ENCODE measurements at regions not wholly inside any gene's neighbourhood (a gene's known extent, or its start where the extent isn't known, plus 50 kb on each side); places are given as distances from the start of the nearest gene placed in this dataset.

DNA sequence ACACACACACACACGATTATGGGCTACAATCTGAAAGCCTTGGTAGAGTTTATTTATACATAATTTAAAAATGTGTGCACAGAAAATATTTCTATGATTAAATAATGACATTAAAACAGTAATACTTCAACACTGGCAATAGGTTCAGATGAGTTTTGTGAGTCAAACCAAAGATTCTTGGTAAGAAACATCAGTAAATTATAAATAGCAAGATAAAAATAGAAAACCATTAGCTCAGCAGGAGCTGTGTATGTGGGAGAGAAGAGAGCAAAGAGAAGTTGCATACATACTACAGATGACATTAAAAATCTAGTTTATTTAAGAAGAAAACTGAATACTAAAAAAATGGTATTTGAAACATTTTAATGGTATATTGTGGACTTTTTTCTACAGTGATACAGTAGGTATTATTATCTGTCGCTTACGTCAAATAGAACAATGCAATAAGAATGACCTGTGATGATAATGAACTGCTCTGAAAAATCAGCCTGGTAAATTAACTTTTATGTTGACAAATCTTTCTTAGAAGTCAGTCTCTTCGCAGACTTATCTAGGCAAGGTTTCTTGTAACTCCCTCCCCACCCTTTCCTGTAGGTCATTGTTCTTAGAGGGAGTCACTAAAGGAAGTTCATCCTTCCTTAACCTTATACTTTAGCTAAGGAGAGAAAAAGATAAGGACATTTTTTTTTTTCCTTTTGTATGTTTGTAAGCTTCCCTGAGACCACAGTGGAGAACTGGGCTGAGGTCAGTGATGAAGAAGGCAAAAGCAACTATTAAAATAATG is 149.3 kb downstream of the GJA1 start:
- intact Hi-C loops (cut with micrococcal nuclease): no loop called here
- no peaks in the 10 kb centered on the region for H3K4me1 Mint-ChIP-seq
- H3K36me3 Mint-ChIP-seq: no peaks in the 10 kb centered on the region
- H3K4me3 Mint-ChIP-seq: no peak overlapping the region
- no peaks in the 10 kb centered on the region for H3K27me3 ChIP-seq (ENCODE audit: insufficient read depth, low read length)
- H3K36me3 ChIP-seq (ENCODE audit: insufficient read depth, low read length): no peaks in the 10 kb centered on the region
- ChIA-PET POLR2A (ENCODE audit: partially characterized antibody) (no interaction called here), CTCF (ENCODE audit: partially characterized antibody) (no interaction called here)
- no peak overlapping the region for H3K27ac Mint-ChIP-seq
- H3K4me3 ChIP-seq (ENCODE audit: low read length in 2 of 2): no peak overlapping the region
- no peak for DNase-seq
- H3K27ac ChIP-seq (ENCODE audit: low read depth, low read length): no peak overlapping the region
- H3K4me1 ChIP-seq (ENCODE audit: insufficient read depth, low read length): no peaks in the 10 kb centered on the region
- H3K27me3 Mint-ChIP-seq: no peaks in the 10 kb centered on the region
- H3K9me3 Mint-ChIP-seq: peaks cover 0 to 2% (median 0%) of the 10 kb centered on the region in 8 donors
- no peaks in the 10 kb centered on the region for H3K9me3 ChIP-seq (ENCODE audit: control insufficient read depth in 1 of 2, low read length in 2 of 2)

GRCh38 chr6:121590438-121590837 is 155.0 kb downstream of the GJA1 start:
- H3K27ac ChIP-seq (ENCODE audit: low read depth, low read length): no peak overlapping the region
- Mint-ChIP-seq H3K4me1 (no peaks in the 10 kb centered on the region), H3K36me3 (no peaks in the 10 kb centered on the region), H3K9me3 (peaks cover 0 to 3% (median 0%) of the 10 kb centered on the region in 8 donors), H3K27ac (no peak overlapping the region), H3K27me3 (peaks cover 0 to 2% of the 10 kb centered on the region in 2 donors), H3K4me3 (no peak overlapping the region)
- ChIA-PET POLR2A (ENCODE audit: partially characterized antibody) (no interaction called here), CTCF (ENCODE audit: partially characterized antibody) (interaction anchor here (1.7 kb wide), 1 partner anchor 10 kb away, joined by 4 read pairs; no protein-coding TSS in a partner anchor)
- DNase-seq: no peak
- intact Hi-C loops (cut with micrococcal nuclease): no loop called here
- H3K4me1 ChIP-seq (ENCODE audit: insufficient read depth, low read length): no peaks in the 10 kb centered on the region
- no peak overlapping the region for H3K4me3 ChIP-seq (ENCODE audit: low read length in 2 of 2)
- H3K27me3 ChIP-seq (ENCODE audit: insufficient read depth, low read length): no peaks in the 10 kb centered on the region
- no peaks in the 10 kb centered on the region for H3K9me3 ChIP-seq (ENCODE audit: control insufficient read depth in 1 of 2, low read length in 2 of 2)
- H3K36me3 ChIP-seq (ENCODE audit: insufficient read depth, low read length): no peaks in the 10 kb centered on the region

GRCh38 chr6:121590916-121591315 is 155.5 kb downstream of the GJA1 start:
- no peak overlapping the region for H3K27ac Mint-ChIP-seq
- Histone ChIP-seq H3K27ac (ENCODE audit: low read depth, low read length) (no peak overlapping the region), H3K4me1 (ENCODE audit: insufficient read depth, low read length) (no peaks in the 10 kb centered on the region), H3K27me3 (ENCODE audit: insufficient read depth, low read length) (no peaks in the 10 kb centered on the region), H3K9me3 (ENCODE audit: control insufficient read depth in 1 of 2, low read length in 2 of 2) (no peaks in the 10 kb centered on the region), H3K36me3 (ENCODE audit: insufficient read depth, low read length) (no peaks in the 10 kb centered on the region), H3K4me3 (ENCODE audit: low read length in 2 of 2) (no peak overlapping the region)
- H3K9me3 Mint-ChIP-seq: peaks cover 0 to 3% (median 0%) of the 10 kb centered on the region in 8 donors
- ChIA-PET CTCF (ENCODE audit: partially characterized antibody) (no interaction called here), POLR2A (ENCODE audit: partially characterized antibody) (no interaction called here)
- H3K4me1 Mint-ChIP-seq: no peaks in the 10 kb centered on the region
- H3K4me3 Mint-ChIP-seq: no peak overlapping the region
- intact Hi-C loops (cut with micrococcal nuclease): no loop called here
- peaks cover 0 to 2% of the 10 kb centered on the region in 2 donors for H3K27me3 Mint-ChIP-seq
- DNase-seq: no peak
- H3K36me3 Mint-ChIP-seq: no peaks in the 10 kb centered on the region

DNA sequence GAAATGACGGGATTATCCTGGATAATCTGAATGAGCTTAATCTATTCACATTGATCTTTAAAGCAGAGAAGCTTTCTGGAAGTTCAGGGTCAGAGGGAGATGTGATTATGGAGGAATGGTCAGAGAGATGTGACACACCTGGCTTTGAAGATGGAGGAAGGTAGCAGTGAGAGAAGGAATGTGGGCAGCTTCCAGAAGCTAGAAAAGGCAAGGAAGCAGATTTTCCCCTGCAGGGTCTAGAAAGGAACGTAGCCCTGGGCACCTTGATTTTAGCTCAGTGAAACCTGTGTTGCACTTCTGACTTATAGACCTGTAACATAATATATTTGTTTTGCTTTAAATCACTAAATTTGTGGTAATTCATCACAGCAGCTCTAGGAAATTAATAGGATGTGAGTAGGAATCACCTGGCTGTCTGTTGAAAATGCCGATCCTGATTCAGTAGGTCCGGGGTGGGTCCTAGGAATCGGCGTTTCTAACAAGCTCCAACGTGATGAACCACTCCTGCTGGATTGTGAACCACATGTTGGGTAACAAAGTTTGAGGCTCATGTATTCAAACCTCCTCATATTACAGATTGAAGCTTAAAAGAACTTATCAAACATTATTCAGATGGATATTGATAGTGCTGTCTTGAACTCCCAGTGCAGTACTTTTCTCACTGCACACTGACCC is 157.0 kb downstream of the GJA1 start:
- Histone ChIP-seq H3K4me3 (ENCODE audit: low read length in 2 of 2) (no peak overlapping the region), H3K27me3 (ENCODE audit: insufficient read depth, low read length) (no peaks in the 10 kb centered on the region), H3K27ac (ENCODE audit: low read depth, low read length) (no peak overlapping the region), H3K36me3 (ENCODE audit: insufficient read depth, low read length) (no peaks in the 10 kb centered on the region), H3K4me1 (ENCODE audit: insufficient read depth, low read length) (no peaks in the 10 kb centered on the region), H3K9me3 (ENCODE audit: control insufficient read depth in 1 of 2, low read length in 2 of 2) (no peaks in the 10 kb centered on the region)
- Mint-ChIP-seq H3K27ac (no peak overlapping the region), H3K36me3 (no peaks in the 10 kb centered on the region), H3K9me3 (peaks cover 0 to 3% (median 0%) of the 10 kb centered on the region in 8 donors), H3K27me3 (peaks cover 0 to 2% of the 10 kb centered on the region in 2 donors), H3K4me1 (no peaks in the 10 kb centered on the region), H3K4me3 (no peak overlapping the region)
- no peak for DNase-seq
- intact Hi-C loops (cut with micrococcal nuclease): no loop called here
- ChIA-PET CTCF (ENCODE audit: partially characterized antibody) (no interaction called here), POLR2A (ENCODE audit: partially characterized antibody) (no interaction called here)

- Mint-ChIP-seq H3K36me3 (no peaks in the 10 kb centered on the region), H3K4me3 (no peak overlapping the region), H3K4me1 (no peaks in the 10 kb centered on the region), H3K27ac (no peak overlapping the region), H3K9me3 (peaks cover 0 to 3% (median 0%) of the 10 kb centered on the region in 8 donors), H3K27me3 (peaks cover 0 to 2% of the 10 kb centered on the region in 2 donors)
- H3K27ac ChIP-seq (ENCODE audit: low read depth, low read length): no peak overlapping the region
- no peak overlapping the region for H3K4me3 ChIP-seq (ENCODE audit: low read length in 2 of 2)
- no peaks in the 10 kb centered on the region for H3K36me3 ChIP-seq (ENCODE audit: insufficient read depth, low read length)
- ChIA-PET POLR2A (ENCODE audit: partially characterized antibody) (no interaction called here), CTCF (ENCODE audit: partially characterized antibody) (no interaction called here)
- no peak for DNase-seq
- intact Hi-C loops (cut with micrococcal nuclease): no loop called here
- H3K27me3 ChIP-seq (ENCODE audit: insufficient read depth, low read length): no peaks in the 10 kb centered on the region
- no peaks in the 10 kb centered on the region for H3K4me1 ChIP-seq (ENCODE audit: insufficient read depth, low read length)
- no peaks in the 10 kb centered on the region for H3K9me3 ChIP-seq (ENCODE audit: control insufficient read depth in 1 of 2, low read length in 2 of 2)
These were observed 157.7 kb downstream of the GJA1 start for GRCh38 chr6:121593011-121593641.

GRCh38 chr6:121594053-121594452 is 158.6 kb downstream of the GJA1 start:
- H3K36me3 ChIP-seq (ENCODE audit: insufficient read depth, low read length): no peaks in the 10 kb centered on the region
- no peak overlapping the region for H3K27ac Mint-ChIP-seq
- H3K4me1 ChIP-seq (ENCODE audit: insufficient read depth, low read length): no peaks in the 10 kb centered on the region
- H3K27ac ChIP-seq (ENCODE audit: low read depth, low read length): no peak overlapping the region
- no peak overlapping the region for H3K4me3 Mint-ChIP-seq
- POLR2A ChIA-PET (ENCODE audit: partially characterized antibody): no interaction called here
- H3K9me3 Mint-ChIP-seq: peaks cover 0 to 3% (median 0%) of the 10 kb centered on the region in 8 donors
- H3K36me3 Mint-ChIP-seq: no peaks in the 10 kb centered on the region
- H3K27me3 ChIP-seq (ENCODE audit: insufficient read depth, low read length): no peaks in the 10 kb centered on the region
- CTCF ChIA-PET (ENCODE audit: partially characterized antibody): no interaction called here
- intact Hi-C loops (cut with micrococcal nuclease): no loop called here
- no peak overlapping the region for H3K4me3 ChIP-seq (ENCODE audit: low read length in 2 of 2)
- DNase-seq: no peak
- H3K27me3 Mint-ChIP-seq: peaks cover 0 to 2% of the 10 kb centered on the region in 2 donors
- no peaks in the 10 kb centered on the region for H3K4me1 Mint-ChIP-seq
- H3K9me3 ChIP-seq (ENCODE audit: control insufficient read depth in 1 of 2, low read length in 2 of 2): no peaks in the 10 kb centered on the region

GRCh38 chr6:121595646-121596045 is 160.2 kb downstream of the GJA1 start:
- intact Hi-C loops (cut with micrococcal nuclease): no loop called here
- peaks cover 0 to 2% of the 10 kb centered on the region in 2 donors for H3K27me3 Mint-ChIP-seq
- POLR2A ChIA-PET (ENCODE audit: partially characterized antibody): no interaction called here

More at GRCh38 chr6:121595646-121596045, 160.2 kb downstream of the GJA1 start:
- H3K4me1 ChIP-seq (ENCODE audit: insufficient read depth, low read length): no peaks in the 10 kb centered on the region
- H3K4me3 Mint-ChIP-seq: no peak overlapping the region
- H3K27ac Mint-ChIP-seq: no peak overlapping the region
- H3K4me3 ChIP-seq (ENCODE audit: low read length in 2 of 2): no peak overlapping the region
- H3K36me3 ChIP-seq (ENCODE audit: insufficient read depth, low read length): no peaks in the 10 kb centered on the region
- H3K9me3 Mint-ChIP-seq: peaks cover 0 to 3% (median 0%) of the 10 kb centered on the region in 8 donors
- DNase-seq: no peak
- no peak overlapping the region for H3K27ac ChIP-seq (ENCODE audit: low read depth, low read length)
- no peaks in the 10 kb centered on the region for H3K9me3 ChIP-seq (ENCODE audit: control insufficient read depth in 1 of 2, low read length in 2 of 2)
- no peaks in the 10 kb centered on the region for H3K27me3 ChIP-seq (ENCODE audit: insufficient read depth, low read length)
- no peaks in the 10 kb centered on the region for H3K4me1 Mint-ChIP-seq
- H3K36me3 Mint-ChIP-seq: no peaks in the 10 kb centered on the region
- CTCF ChIA-PET (ENCODE audit: partially characterized antibody): interaction anchor here (1.4 kb wide), 1 partner anchor 16 kb away, joined by 3 read pairs; no protein-coding TSS in a partner anchor
